ENCODE measurements at regions not wholly inside any gene's neighbourhood (a gene's known extent, or its start where the extent isn't known, plus 50 kb on each side); places are given as distances from the start of the nearest gene placed in this dataset.
"Not testable (repeated sequence)": the region's sequence is repeated elsewhere in the genome, so short reads cannot be mapped to it uniquely, and the experiment has no call there.

- no peaks in the 10 kb centered on the region for H3K36me3 ChIP-seq (ENCODE audit: control insufficient read depth in 1 of 2, insufficient read depth in 2 of 2, low read length in 2 of 2)
- no peak overlapping the region for H4K8ac ChIP-seq (ENCODE audit: low read depth, low read length)
- no peak overlapping the region for H3K18ac ChIP-seq (ENCODE audit: low read length)
- no peak overlapping the region for H2BK12ac ChIP-seq (ENCODE audit: low read length)
- no peak overlapping the region for H3K9ac ChIP-seq (ENCODE audit: low read length)
- no peaks in the 10 kb centered on the region for H3K79me1 ChIP-seq (ENCODE audit: low read length)
- H3K4me3 ChIP-seq (ENCODE audit: low read depth, low read length), result no peak overlapping the region
- no peak overlapping the region for H2BK5ac ChIP-seq (ENCODE audit: low read depth, low read length, poor library complexity)
- H2BK120ac ChIP-seq (ENCODE audit: insufficient read depth, low read length, poor library complexity), result no peak overlapping the region
- no peak for DNase-seq
- H2AFZ ChIP-seq (ENCODE audit: insufficient read depth, low read length, poor library complexity), result no peak overlapping the region
- no peak overlapping the region for H4K91ac ChIP-seq (ENCODE audit: low read depth, low read length)
- no peak overlapping the region for H3K27ac ChIP-seq (ENCODE audit: low read depth, low read length)
- H3K23ac ChIP-seq (ENCODE audit: low read length), result no peak overlapping the region
- H2AK5ac ChIP-seq (ENCODE audit: low read length), result no peak overlapping the region
- H3K9me3 ChIP-seq (ENCODE audit: insufficient read depth, low read depth, low read length), result no peaks in the 10 kb centered on the region
- H4K12ac ChIP-seq (ENCODE audit: low read depth, low read length), result no peak overlapping the region
- no peak overlapping the region for H3K14ac ChIP-seq (ENCODE audit: low read length)
- no CpG with 5 or more reads among the region's 6 CpGs for WGBS (ENCODE audit: extremely low coverage, insufficient coverage, insufficient read length)
- H3K4me1 ChIP-seq (ENCODE audit: control insufficient read depth in 1 of 2, insufficient read depth in 2 of 2, low read length in 2 of 2), result no peaks in the 10 kb centered on the region
- no peaks in the 10 kb centered on the region for H3K79me2 ChIP-seq (ENCODE audit: control insufficient read depth, insufficient read depth, low read length, poor library complexity)
- H3K27me3 ChIP-seq (ENCODE audit: insufficient read depth, low read length), result no peaks in the 10 kb centered on the region
- H3K4me2 ChIP-seq (ENCODE audit: low read length), result no peak overlapping the region
- H3K4ac ChIP-seq (ENCODE audit: low read depth, low read length), result no peak overlapping the region
Observed at GRCh38 chr5:12093586-12093985, 189.3 kb upstream of the CTNND2 start.

GRCh38 chr5:12080761-12081160 lies 176.5 kb upstream of the CTNND2 start:
- WGBS (ENCODE audit: extremely low coverage, insufficient coverage, insufficient read length), result no CpG with 5 or more reads among the region's 1 CpG
- no peak overlapping the region for H2BK120ac ChIP-seq (ENCODE audit: insufficient read depth, low read length, poor library complexity)
- H4K91ac ChIP-seq (ENCODE audit: low read depth, low read length), result no peak overlapping the region
- H3K4me2 ChIP-seq (ENCODE audit: low read length), result no peak overlapping the region
- no peak overlapping the region for H3K14ac ChIP-seq (ENCODE audit: low read length)
- H3K4me1 ChIP-seq (ENCODE audit: control insufficient read depth in 1 of 2, insufficient read depth in 2 of 2, low read length in 2 of 2), result no peaks in the 10 kb centered on the region
- no peak overlapping the region for H3K23ac ChIP-seq (ENCODE audit: low read length)
- H2AK5ac ChIP-seq (ENCODE audit: low read length), result no peak overlapping the region
- no peak overlapping the region for H2AFZ ChIP-seq (ENCODE audit: insufficient read depth, low read length, poor library complexity)
- H2BK12ac ChIP-seq (ENCODE audit: low read length), result no peak overlapping the region
- H4K12ac ChIP-seq (ENCODE audit: low read depth, low read length), result no peak overlapping the region
- H3K18ac ChIP-seq (ENCODE audit: low read length), result no peak overlapping the region
- H3K27me3 ChIP-seq (ENCODE audit: insufficient read depth, low read length), result no peaks in the 10 kb centered on the region
- H3K9me3 ChIP-seq (ENCODE audit: insufficient read depth, low read depth, low read length), result no peaks in the 10 kb centered on the region
- DNase-seq, result no peak
- no peak overlapping the region for H3K9ac ChIP-seq (ENCODE audit: low read length)
- no peaks in the 10 kb centered on the region for H3K36me3 ChIP-seq (ENCODE audit: control insufficient read depth in 1 of 2, insufficient read depth in 2 of 2, low read length in 2 of 2)
- no peak overlapping the region for H4K8ac ChIP-seq (ENCODE audit: low read depth, low read length)
- H3K27ac ChIP-seq (ENCODE audit: low read depth, low read length), result no peak overlapping the region
- no peak overlapping the region for H3K4me3 ChIP-seq (ENCODE audit: low read depth, low read length)
- H3K79me1 ChIP-seq (ENCODE audit: low read length), result no peaks in the 10 kb centered on the region
- no peak overlapping the region for H2BK5ac ChIP-seq (ENCODE audit: low read depth, low read length, poor library complexity)
- H3K4ac ChIP-seq (ENCODE audit: low read depth, low read length), result no peak overlapping the region
- H3K79me2 ChIP-seq (ENCODE audit: control insufficient read depth, insufficient read depth, low read length, poor library complexity), result no peaks in the 10 kb centered on the region

GRCh38 chr5:12078286-12078685 lies 174.0 kb upstream of the CTNND2 start:
- H3K4me1 ChIP-seq (ENCODE audit: control insufficient read depth in 1 of 2, insufficient read depth in 2 of 2, low read length in 2 of 2); H4K91ac ChIP-seq (ENCODE audit: low read depth, low read length); H3K14ac ChIP-seq (ENCODE audit: low read length); H3K79me1 ChIP-seq (ENCODE audit: low read length); H3K27me3 ChIP-seq (ENCODE audit: insufficient read depth, low read length); H3K4ac ChIP-seq (ENCODE audit: low read depth, low read length); H2AK5ac ChIP-seq (ENCODE audit: low read length); H4K12ac ChIP-seq (ENCODE audit: low read depth, low read length); H3K9ac ChIP-seq (ENCODE audit: low read length); H4K8ac ChIP-seq (ENCODE audit: low read depth, low read length); H3K36me3 ChIP-seq (ENCODE audit: control insufficient read depth in 1 of 2, insufficient read depth in 2 of 2, low read length in 2 of 2); DNase-seq; H3K79me2 ChIP-seq (ENCODE audit: control insufficient read depth, insufficient read depth, low read length, poor library complexity); H3K4me3 ChIP-seq (ENCODE audit: low read depth, low read length); H3K27ac ChIP-seq (ENCODE audit: low read depth, low read length); H3K23ac ChIP-seq (ENCODE audit: low read length); H2BK120ac ChIP-seq (ENCODE audit: insufficient read depth, low read length, poor library complexity); H2AFZ ChIP-seq (ENCODE audit: insufficient read depth, low read length, poor library complexity); H2BK12ac ChIP-seq (ENCODE audit: low read length); H2BK5ac ChIP-seq (ENCODE audit: low read depth, low read length, poor library complexity); H3K4me2 ChIP-seq (ENCODE audit: low read length); H3K9me3 ChIP-seq (ENCODE audit: insufficient read depth, low read depth, low read length); H3K18ac ChIP-seq (ENCODE audit: low read length): not testable (repeated sequence)
- WGBS (ENCODE audit: extremely low coverage, insufficient coverage, insufficient read length), result no CpG with 5 or more reads among the region's 3 CpGs

- Histone ChIP-seq H3K4me2 (ENCODE audit: low read length) (no peak overlapping the region), H2AFZ (ENCODE audit: insufficient read depth, low read length, poor library complexity) (no peak overlapping the region), H3K4ac (ENCODE audit: low read depth, low read length) (no peak overlapping the region), H3K79me1 (ENCODE audit: low read length) (no peaks in the 10 kb centered on the region), H2AK5ac (ENCODE audit: low read length) (no peak overlapping the region), H3K23ac (ENCODE audit: low read length) (no peak overlapping the region), H4K8ac (ENCODE audit: low read depth, low read length) (no peak overlapping the region), H2BK5ac (ENCODE audit: low read depth, low read length, poor library complexity) (no peak overlapping the region), H3K4me3 (ENCODE audit: low read depth, low read length) (no peak overlapping the region), H4K12ac (ENCODE audit: low read depth, low read length) (no peak overlapping the region), H3K27ac (ENCODE audit: low read depth, low read length) (no peak overlapping the region), H3K36me3 (ENCODE audit: control insufficient read depth in 1 of 2, insufficient read depth in 2 of 2, low read length in 2 of 2) (no peaks in the 10 kb centered on the region), H3K14ac (ENCODE audit: low read length) (no peak overlapping the region), H3K4me1 (ENCODE audit: control insufficient read depth in 1 of 2, insufficient read depth in 2 of 2, low read length in 2 of 2) (no peaks in the 10 kb centered on the region), H2BK120ac (ENCODE audit: insufficient read depth, low read length, poor library complexity) (no peak overlapping the region), H3K9ac (ENCODE audit: low read length) (no peak overlapping the region), H2BK12ac (ENCODE audit: low read length) (no peak overlapping the region), H4K91ac (ENCODE audit: low read depth, low read length) (no peak overlapping the region), H3K79me2 (ENCODE audit: control insufficient read depth, insufficient read depth, low read length, poor library complexity) (no peaks in the 10 kb centered on the region), H3K9me3 (ENCODE audit: insufficient read depth, low read depth, low read length) (no peaks in the 10 kb centered on the region), H3K18ac (ENCODE audit: low read length) (no peak overlapping the region), H3K27me3 (ENCODE audit: insufficient read depth, low read length) (no peaks in the 10 kb centered on the region)
- WGBS (ENCODE audit: extremely low coverage, insufficient coverage, insufficient read length), result no CpG with 5 or more reads among the region's 3 CpGs
- DNase-seq, result no peak
Observed at GRCh38 chr5:12073426-12073825, 169.2 kb upstream of the CTNND2 start.

Data from trophoblast cell (in vitro differentiated cells and primary cell).